ENCODE measurements at regions not wholly inside any gene's neighbourhood (a gene's known extent, or its start where the extent isn't known, plus 50 kb on each side); places are given as distances from the start of the nearest gene placed in this dataset.

DNA sequence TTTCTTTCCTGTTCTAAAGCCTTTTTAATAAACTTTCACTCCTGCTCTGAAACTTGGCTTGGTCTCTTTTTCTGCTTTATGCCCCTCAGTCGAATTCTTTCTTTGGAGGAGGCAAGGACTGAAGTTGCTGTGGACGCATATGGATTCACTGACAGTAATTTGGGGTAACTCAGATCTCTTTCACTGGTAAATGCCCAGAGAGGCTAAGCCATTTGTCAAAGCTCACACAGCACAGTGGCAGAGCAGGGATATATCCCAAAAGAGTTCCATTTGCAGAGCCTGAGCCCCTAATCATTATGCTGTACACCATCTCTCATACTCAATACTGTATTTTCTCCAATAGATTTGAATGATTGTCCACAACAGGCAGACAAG, 72.3 kb upstream of the GALNT15 start:
- Mint-ChIP-seq H3K27ac (no peak overlapping the region), H3K9me3 (peaks cover 9% of the 10 kb centered on the region), H3K27me3 (no peaks in the 10 kb centered on the region), H3K36me3 (ENCODE audit: low read depth) (no peaks in the 10 kb centered on the region), H3K4me3 (no peak overlapping the region), H3K4me1 (no peaks in the 10 kb centered on the region)
- intact Hi-C loops (cut with micrococcal nuclease), result no loop called here
- no peak for DNase-seq

DNA sequence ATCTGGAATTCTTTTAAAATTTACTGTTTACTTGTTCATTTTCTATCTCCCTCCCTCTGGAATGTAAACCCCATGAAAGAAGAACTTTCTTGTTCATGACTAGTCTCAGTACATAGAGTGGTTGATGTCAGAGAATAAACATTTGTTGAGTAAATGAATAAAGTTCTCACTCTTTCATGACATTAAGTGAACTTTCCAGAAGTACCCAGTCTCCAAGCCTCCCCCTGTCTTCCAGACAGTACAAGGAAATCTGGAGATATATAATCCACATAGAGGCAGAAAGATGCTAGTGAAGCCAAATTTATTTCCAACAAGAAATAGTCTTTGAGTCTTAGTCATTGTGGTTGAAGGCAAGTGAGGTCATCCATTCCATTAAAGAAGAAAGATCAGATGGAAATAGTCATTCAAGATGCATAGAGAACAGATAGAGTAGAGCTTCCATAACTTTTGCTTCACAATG, 71.5 kb upstream of the GALNT15 start:
- intact Hi-C loops (cut with micrococcal nuclease), result no loop called here
- Mint-ChIP-seq H3K27ac (no peak overlapping the region), H3K36me3 (ENCODE audit: low read depth) (no peaks in the 10 kb centered on the region), H3K4me1 (no peaks in the 10 kb centered on the region), H3K9me3 (peaks cover 12% of the 10 kb centered on the region), H3K4me3 (no peak overlapping the region), H3K27me3 (no peaks in the 10 kb centered on the region)
- no peak for DNase-seq

DNA sequence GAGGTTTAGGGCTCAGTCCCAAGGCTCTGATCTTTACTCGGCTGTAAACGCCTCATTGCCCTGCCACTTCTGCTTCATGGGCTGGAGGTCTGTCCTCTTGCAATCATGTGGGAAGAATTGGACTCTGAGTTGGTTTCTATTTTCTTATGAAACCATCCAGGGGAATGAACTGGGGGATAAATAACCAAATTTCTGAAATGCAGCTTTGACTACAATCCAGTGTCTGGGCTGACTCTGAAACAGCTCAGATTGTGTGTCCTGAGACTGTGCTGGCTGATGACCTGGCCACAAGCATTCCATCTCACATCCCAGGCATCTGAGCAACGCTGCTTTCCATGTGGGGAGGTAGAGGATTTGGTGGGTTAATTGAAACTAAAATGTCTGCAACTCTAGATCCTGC, 71.0 kb upstream of the GALNT15 start:
- no peak overlapping the region for H3K27ac Mint-ChIP-seq
- no peaks in the 10 kb centered on the region for H3K36me3 Mint-ChIP-seq (ENCODE audit: low read depth)

DNA sequence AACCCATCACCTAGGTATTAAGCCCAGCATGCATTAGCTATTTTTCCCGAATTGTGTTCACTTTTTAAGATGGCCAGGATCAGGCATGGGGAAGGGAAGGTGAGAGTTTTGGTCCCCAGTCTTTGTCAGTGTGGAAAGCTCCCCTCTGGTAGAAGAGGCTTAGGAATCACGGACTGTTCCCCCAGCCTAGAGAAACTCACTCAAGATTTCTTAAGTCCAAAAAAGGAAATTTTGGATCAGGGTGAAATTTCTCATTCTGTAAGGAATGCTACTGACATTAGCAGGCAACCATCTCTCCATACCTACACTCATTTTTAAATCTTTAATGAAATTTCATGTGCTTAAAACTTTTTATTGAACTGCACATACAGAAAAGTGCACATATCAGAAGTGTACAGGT, 70.3 kb upstream of the GALNT15 start:
- no peak overlapping the region for H3K27ac Mint-ChIP-seq
- no peaks in the 10 kb centered on the region for H3K27me3 Mint-ChIP-seq
- peaks cover 12% of the 10 kb centered on the region for H3K9me3 Mint-ChIP-seq
- intact Hi-C loops (cut with micrococcal nuclease), result no loop called here
- no peaks in the 10 kb centered on the region for H3K4me1 Mint-ChIP-seq
- DNase-seq, result no peak
- no peak overlapping the region for H3K4me3 Mint-ChIP-seq
- H3K36me3 Mint-ChIP-seq (ENCODE audit: low read depth), result no peaks in the 10 kb centered on the region

More for the DNA sequence above, 71.0 kb upstream of the GALNT15 start:
- Mint-ChIP-seq H3K9me3 (peaks cover 12% of the 10 kb centered on the region), H3K4me3 (no peak overlapping the region), H3K27me3 (no peaks in the 10 kb centered on the region), H3K4me1 (no peaks in the 10 kb centered on the region)
- intact Hi-C loops (cut with micrococcal nuclease), result no loop called here
- DNase-seq, result no peak

DNA sequence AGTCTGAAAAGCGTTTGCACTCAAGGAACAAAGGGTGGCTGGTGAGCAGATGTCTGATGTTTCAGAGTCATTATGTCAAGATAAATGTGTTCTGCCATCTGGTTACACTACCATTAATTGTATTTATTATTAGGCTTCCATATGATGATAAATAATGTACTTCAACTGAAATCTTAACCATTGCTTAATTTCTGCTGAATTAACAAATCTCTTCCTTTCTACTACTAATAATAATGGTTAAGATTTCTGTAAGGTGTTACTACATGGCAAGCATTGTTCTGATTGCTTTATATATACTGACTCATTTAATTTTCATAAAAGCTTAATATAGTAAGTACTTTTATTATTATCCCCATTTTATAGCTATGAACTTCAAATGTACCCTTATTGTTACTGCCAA, 68.4 kb upstream of the GALNT15 start:
- intact Hi-C loops (cut with micrococcal nuclease), result no loop called here
- Mint-ChIP-seq H3K36me3 (ENCODE audit: low read depth) (no peaks in the 10 kb centered on the region), H3K27ac (no peak overlapping the region), H3K9me3 (peaks cover 10% of the 10 kb centered on the region), H3K4me1 (no peaks in the 10 kb centered on the region), H3K27me3 (no peaks in the 10 kb centered on the region), H3K4me3 (no peak overlapping the region)
- no peak for DNase-seq

DNA sequence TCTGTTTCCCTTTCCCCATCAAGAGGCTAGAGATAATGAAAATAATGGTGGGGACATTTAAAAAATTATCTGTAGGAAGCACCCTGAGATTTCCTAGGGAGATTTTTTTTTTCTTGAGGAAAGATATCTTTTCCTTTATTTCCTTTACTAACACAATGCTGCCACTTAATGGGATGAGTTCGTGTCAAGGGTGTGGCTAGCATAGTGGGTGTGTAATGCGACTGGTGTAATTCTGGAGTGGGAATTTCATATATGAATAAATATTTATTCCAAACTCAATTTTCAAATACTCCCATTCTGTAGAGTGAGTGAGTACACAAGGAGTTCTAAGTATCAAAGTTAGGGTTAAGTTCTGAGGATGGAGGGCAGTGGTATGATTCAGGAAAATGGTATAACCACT, 66.1 kb upstream of the GALNT15 start:
- Mint-ChIP-seq H3K36me3 (ENCODE audit: low read depth) (no peaks in the 10 kb centered on the region), H3K4me3 (no peak overlapping the region), H3K4me1 (no peaks in the 10 kb centered on the region), H3K27ac (no peak overlapping the region), H3K27me3 (no peaks in the 10 kb centered on the region), H3K9me3 (peaks cover 10% of the 10 kb centered on the region)
- DNase-seq, result no peak
- intact Hi-C loops (cut with micrococcal nuclease), result no loop called here

DNA sequence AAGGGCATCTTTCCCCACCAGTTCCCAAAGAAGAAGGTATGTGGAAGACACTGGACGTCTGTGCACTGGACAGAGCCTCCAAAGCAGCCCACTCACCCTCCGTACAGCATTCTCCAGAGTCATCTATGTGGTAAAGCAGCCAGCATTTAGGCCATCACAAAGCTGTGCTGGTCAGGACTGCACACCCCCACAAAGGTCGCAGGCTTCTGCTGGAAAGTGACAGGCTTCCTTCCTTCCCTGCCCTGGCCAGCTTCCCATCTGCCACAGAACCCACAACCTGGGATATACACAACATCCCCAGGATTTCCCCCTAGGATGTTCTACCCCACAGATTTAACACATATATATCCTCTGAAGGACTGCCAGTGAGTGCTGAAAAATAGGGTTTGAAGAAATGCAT, 64.6 kb upstream of the GALNT15 start:
- Mint-ChIP-seq H3K36me3 (ENCODE audit: low read depth) (no peaks in the 10 kb centered on the region), H3K27ac (no peak overlapping the region), H3K9me3 (peaks cover 10% of the 10 kb centered on the region), H3K4me3 (no peak overlapping the region), H3K4me1 (no peaks in the 10 kb centered on the region), H3K27me3 (no peaks in the 10 kb centered on the region)
- intact Hi-C loops (cut with micrococcal nuclease), result no loop called here
- no peak for DNase-seq

DNA sequence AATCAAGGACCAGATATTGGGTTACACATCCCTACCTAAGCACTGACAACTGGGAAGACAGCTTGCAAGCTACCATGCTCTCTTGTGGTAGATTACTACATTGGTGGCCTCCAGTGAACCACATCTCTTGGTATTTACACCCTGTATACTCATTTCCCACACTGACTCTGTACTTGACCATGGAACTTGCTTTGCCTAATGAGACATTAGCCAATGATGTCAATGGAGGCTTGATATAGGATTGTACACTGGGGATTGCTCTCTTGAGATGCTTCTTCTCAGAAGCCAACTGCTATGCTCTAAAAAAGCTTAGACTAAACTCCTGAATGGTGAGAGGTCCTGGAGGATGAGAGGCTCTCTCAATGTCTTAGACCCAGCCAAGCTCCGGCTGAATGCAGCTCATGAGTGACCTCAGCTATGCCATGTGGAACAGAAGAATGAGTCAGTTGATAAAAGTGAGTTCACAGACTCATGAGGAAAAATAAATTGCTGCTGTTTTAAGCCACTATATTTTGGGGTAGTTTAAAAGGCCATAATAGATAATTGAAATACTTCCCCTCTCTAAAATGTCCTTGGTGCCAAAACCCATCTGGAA, 61.5 kb upstream of the GALNT15 start:
- Mint-ChIP-seq H3K36me3 (ENCODE audit: low read depth) (no peaks in the 10 kb centered on the region), H3K27ac (no peak overlapping the region), H3K9me3 (no peaks in the 10 kb centered on the region), H3K4me1 (no peaks in the 10 kb centered on the region), H3K4me3 (no peak overlapping the region), H3K27me3 (no peaks in the 10 kb centered on the region)
- intact Hi-C loops (cut with micrococcal nuclease), result no loop called here
- DNase-seq, result no peak

DNA sequence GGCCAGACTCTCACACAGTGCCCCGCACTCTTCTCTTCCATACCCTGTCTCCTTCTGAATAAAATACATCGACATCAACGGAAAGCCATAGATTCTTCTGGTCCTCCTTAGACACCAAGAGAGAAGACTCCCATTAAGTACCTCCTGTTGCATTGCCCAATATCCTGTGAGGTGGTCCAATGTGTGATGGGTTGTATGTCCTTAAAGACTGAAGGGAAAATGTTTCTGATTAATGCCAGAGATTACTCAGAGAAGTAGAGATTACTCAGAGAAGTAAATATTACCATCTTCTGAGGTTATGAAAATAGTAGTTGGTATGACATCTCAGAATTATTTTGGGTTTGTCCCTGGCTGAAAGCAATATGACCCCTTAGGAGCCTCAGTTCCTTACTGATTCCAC, 60.8 kb upstream of the GALNT15 start:
- H3K4me1 Mint-ChIP-seq, result no peaks in the 10 kb centered on the region

DNA sequence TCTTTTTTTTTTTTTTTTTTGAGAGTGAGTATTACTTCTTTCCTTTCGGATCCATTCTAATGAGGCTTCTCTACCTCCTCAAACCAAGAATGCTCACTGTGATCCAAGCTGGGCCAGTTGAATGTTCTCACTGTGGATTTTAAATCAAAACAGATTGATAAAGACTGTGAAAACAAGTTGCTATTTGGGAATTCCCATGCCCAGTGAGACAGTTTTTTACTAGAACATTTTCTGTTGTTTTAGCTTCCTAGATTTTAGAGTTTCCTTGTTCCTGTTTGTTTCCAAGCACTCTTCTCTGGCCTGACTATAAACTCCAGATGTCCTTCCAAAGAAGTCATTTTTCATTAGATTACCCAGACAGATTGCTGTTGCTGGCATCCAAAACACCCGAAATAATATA, 60.1 kb upstream of the GALNT15 start:
- Mint-ChIP-seq H3K36me3 (ENCODE audit: low read depth) (no peaks in the 10 kb centered on the region), H3K9me3 (no peaks in the 10 kb centered on the region), H3K4me1 (no peaks in the 10 kb centered on the region), H3K27ac (no peak overlapping the region), H3K4me3 (no peak overlapping the region), H3K27me3 (no peaks in the 10 kb centered on the region)
- DNase-seq, result no peak
- intact Hi-C loops (cut with micrococcal nuclease), result no loop called here

More for the DNA sequence above, 60.8 kb upstream of the GALNT15 start:
- no peak overlapping the region for H3K27ac Mint-ChIP-seq
- H3K36me3 Mint-ChIP-seq (ENCODE audit: low read depth), result no peaks in the 10 kb centered on the region
- no peaks in the 10 kb centered on the region for H3K27me3 Mint-ChIP-seq
- intact Hi-C loops (cut with micrococcal nuclease), result no loop called here
- H3K4me3 Mint-ChIP-seq, result no peak overlapping the region
- DNase-seq, result no peak
- no peaks in the 10 kb centered on the region for H3K9me3 Mint-ChIP-seq

DNA sequence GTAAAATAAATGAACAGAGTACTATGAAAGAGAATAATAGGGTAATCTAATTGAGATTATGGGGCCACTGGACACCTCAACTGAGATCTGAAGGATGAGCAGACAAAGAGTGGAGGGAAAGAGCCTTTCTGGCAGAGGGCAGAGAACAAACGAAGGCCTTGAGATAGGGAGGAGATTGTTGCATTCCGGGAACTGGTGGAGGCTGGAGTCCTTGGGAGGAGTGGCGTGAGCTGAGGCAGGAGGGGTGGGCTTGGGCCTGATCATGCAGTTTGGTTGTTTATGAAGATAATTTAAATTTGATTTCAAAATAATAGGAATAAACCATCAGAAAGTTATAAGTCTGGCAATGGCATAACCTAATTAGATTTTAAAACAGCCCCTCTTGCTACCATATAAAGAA, 59.5 kb upstream of the GALNT15 start:
- no peaks in the 10 kb centered on the region for H3K36me3 Mint-ChIP-seq (ENCODE audit: low read depth)
- intact Hi-C loops (cut with micrococcal nuclease), result no loop called here
- H3K4me3 Mint-ChIP-seq, result no peak overlapping the region
- no peak overlapping the region for H3K27ac Mint-ChIP-seq
- H3K27me3 Mint-ChIP-seq, result no peaks in the 10 kb centered on the region
- no peaks in the 10 kb centered on the region for H3K9me3 Mint-ChIP-seq
- H3K4me1 Mint-ChIP-seq, result no peaks in the 10 kb centered on the region
- DNase-seq, result no peak

DNA sequence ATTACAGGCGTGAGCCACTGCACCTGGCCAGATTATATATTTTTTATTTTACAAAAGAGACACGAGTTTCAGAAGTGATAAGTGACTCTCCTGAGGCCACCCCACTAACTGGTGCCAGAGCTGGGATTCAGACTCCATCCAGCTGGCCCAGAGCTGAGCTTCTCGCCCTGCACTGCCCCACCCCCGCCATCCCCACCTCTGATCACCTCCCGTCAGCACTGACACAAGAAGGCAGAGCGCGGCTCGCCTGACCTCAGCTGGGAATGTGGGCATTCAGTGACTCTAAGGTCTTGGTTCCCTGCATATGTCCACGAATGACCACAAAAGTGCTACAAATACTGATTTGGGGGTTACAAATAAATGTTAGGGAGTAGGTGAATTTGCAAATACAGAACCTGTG, 56.1 kb upstream of the GALNT15 start:
- H3K9me3 Mint-ChIP-seq, result no peaks in the 10 kb centered on the region
- no peak for DNase-seq
- intact Hi-C loops (cut with micrococcal nuclease), result no loop called here
- no peak overlapping the region for H3K27ac Mint-ChIP-seq
- H3K4me1 Mint-ChIP-seq, result no peaks in the 10 kb centered on the region
- no peak overlapping the region for H3K4me3 Mint-ChIP-seq
- no peaks in the 10 kb centered on the region for H3K36me3 Mint-ChIP-seq (ENCODE audit: low read depth)
- no peaks in the 10 kb centered on the region for H3K27me3 Mint-ChIP-seq

DNA sequence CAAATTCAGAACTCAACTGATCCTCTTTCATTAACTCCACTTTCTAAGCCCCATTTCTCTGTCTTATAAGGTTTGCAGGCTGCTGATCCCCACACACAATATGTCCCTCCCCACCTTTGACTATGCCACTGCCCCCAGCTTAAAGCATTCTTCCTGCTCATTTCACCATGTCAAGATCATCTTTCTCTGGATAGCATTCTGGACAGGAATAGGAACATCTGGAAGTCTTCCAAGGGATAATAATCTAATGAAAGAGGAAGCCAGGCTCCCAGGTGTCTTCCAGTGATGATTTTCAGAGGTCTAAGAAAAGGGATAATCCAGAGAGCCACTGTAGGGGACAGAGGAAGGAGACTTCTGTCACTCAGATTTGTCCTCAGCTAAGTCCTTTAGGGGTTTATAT, 54.6 kb upstream of the GALNT15 start:
- Mint-ChIP-seq H3K9me3 (no peaks in the 10 kb centered on the region), H3K36me3 (ENCODE audit: low read depth) (no peaks in the 10 kb centered on the region), H3K27me3 (no peaks in the 10 kb centered on the region), H3K4me3 (no peak overlapping the region), H3K27ac (no peak overlapping the region), H3K4me1 (no peaks in the 10 kb centered on the region)
- no peak for DNase-seq
- intact Hi-C loops (cut with micrococcal nuclease), result no loop called here

DNA sequence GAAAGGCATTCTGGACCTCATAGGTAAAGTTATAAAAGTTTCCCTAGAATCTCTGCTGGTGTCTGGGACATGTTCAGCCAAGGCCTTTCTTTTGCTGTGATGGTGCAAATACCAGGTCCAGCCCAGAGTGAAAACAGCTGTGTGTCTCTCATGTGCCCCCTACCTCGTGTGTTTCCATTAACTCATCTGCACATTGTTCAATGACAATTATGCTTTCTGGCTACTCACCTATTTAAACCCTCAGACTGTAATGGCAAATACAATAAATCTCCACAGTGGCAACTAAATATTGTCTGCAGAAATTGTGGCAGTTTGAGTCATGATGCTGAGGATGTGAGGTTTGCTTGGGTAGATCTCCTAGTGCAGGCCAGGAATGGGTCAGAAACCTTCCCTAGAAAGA, 53.1 kb upstream of the GALNT15 start:
- no peak for DNase-seq
- no peaks in the 10 kb centered on the region for H3K36me3 Mint-ChIP-seq (ENCODE audit: low read depth)
- intact Hi-C loops (cut with micrococcal nuclease), result no loop called here

DNA sequence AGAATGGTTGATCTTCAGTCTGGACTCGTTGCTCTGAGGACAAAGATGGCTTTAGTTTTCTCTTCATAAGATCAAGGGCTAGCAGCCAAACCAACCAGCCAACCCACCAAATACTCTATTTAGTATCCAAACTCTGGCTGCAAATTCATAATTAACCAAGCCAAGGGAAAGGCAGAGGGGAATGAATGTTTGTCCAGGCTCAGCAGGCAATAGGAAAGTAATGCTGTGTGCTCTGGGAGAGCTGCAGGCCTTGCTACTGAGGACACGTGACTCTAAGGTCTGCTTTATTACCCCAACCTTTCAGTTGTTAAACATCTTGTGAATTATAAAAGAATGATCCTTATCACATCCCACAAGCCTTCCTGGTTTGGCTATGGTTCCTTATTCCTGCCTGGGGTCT, 52.3 kb upstream of the GALNT15 start:
- H3K36me3 Mint-ChIP-seq (ENCODE audit: low read depth), result no peaks in the 10 kb centered on the region
- intact Hi-C loops (cut with micrococcal nuclease), result no loop called here
- no peak overlapping the region for H3K4me3 Mint-ChIP-seq
- no peaks in the 10 kb centered on the region for H3K9me3 Mint-ChIP-seq
- H3K4me1 Mint-ChIP-seq, result no peaks in the 10 kb centered on the region
- H3K27ac Mint-ChIP-seq, result no peak overlapping the region
- H3K27me3 Mint-ChIP-seq, result no peaks in the 10 kb centered on the region
- DNase-seq, result no peak

More for the DNA sequence above, 53.1 kb upstream of the GALNT15 start:
- Mint-ChIP-seq H3K27ac (no peak overlapping the region), H3K4me3 (no peak overlapping the region), H3K27me3 (no peaks in the 10 kb centered on the region), H3K4me1 (no peaks in the 10 kb centered on the region), H3K9me3 (no peaks in the 10 kb centered on the region)

All from activated CD4-positive, alpha-beta T cell treated with anti-CD3 and anti-CD28 coated beads, Interleukin-2, amount 10 ng/mL, durations not matched to agents 24 days and 14 days (primary cell).